Hepatocyte (in vitro differentiated cells): ENCODE measurements at regions not wholly inside any gene's neighbourhood (a gene's known extent, or its start where the extent isn't known, plus 50 kb on each side); places are given as distances from the start of the nearest gene placed in this dataset.

ENCODE experiments used
- DNase-seq: peaks from one replicate; pipeline ENCODE4 v3.0.0-alpha.2; 2016; ENCODE audit warnings: low spot score
- H2AFZ ChIP-seq: fragments of 200-600 bp; sonication (generic); 2 replicates; pipeline ENCODE4 v1.6.0; 2016; ENCODE audit warnings: antibody characterized with exemption, mild to moderate bottlenecking
- H3K27ac ChIP-seq: fragments of 200-600 bp; sonication (generic); 2 replicates; pipeline ENCODE4 v1.5.1; 2016; ENCODE audit warnings: mild to moderate bottlenecking
- H3K27me3 ChIP-seq: fragments of 200-600 bp; sonication (generic); 2 replicates; pipeline ENCODE4 v1.6.1; 2016
- H3K36me3 ChIP-seq: fragments of 200-600 bp; sonication (generic); replicated peaks from 2 replicates; pipeline ENCODE4 v1.5.1; 2016; ENCODE audit warnings: low read depth; ENCODE audit not compliant: insufficient read depth
- H3K4me1 ChIP-seq: fragments of 200-600 bp; sonication (generic); 2 replicates; pipeline ENCODE4 v1.5.1; 2016; ENCODE audit warnings: mild to moderate bottlenecking, moderate library complexity; ENCODE audit not compliant: insufficient read depth
- H3K4me2 ChIP-seq: fragments of 200-600 bp; sonication (generic); 2 replicates; pipeline ENCODE4 v1.6.0; 2016
- H3K4me3 ChIP-seq: fragments of 200-600 bp; sonication (generic); 2 replicates; pipeline ENCODE4 v1.5.1; 2016; ENCODE audit warnings: mild to moderate bottlenecking
- H3K79me2 ChIP-seq: fragments of 200-600 bp; sonication (generic); 2 replicates; pipeline ENCODE4 v1.6.0; 2017; ENCODE audit warnings: mild to moderate bottlenecking
- H3K9me2 ChIP-seq: fragments of 200-600 bp; sonication (generic); replicated peaks from 2 replicates; pipeline ENCODE4 v1.6.0; 2017; ENCODE audit warnings: mild to moderate bottlenecking; ENCODE audit not compliant: insufficient read depth
- H3K9me3 ChIP-seq: fragments of 200-600 bp; sonication (generic); 2 replicates; pipeline ENCODE4 v1.5.1; 2016; ENCODE audit warnings: low read depth, mild to moderate bottlenecking
- H4K20me1 ChIP-seq: fragments of 200-600 bp; sonication (generic); 2 replicates; pipeline ENCODE4 v1.6.0; 2016; ENCODE audit warnings: mild to moderate bottlenecking; ENCODE audit not compliant: insufficient read depth, poor library complexity, severe bottlenecking
- CTCF ChIP-seq: fragments of 200-600 bp; sonication (generic); IDR thresholded peaks from 2 replicates; pipeline ENCODE4 v1.5.1; 2016; ENCODE audit warnings: antibody characterized with exemption, mild to moderate bottlenecking; ENCODE audit not compliant: poor library complexity
- EZH2 ChIP-seq: fragments of 200-600 bp; sonication (generic); IDR thresholded peaks from 2 replicates; pipeline ENCODE4 v1.6.1; 2016; ENCODE audit warnings: antibody characterized with exemption, mild to moderate bottlenecking, borderline replicate concordance
- EZH2phosphoT487 ChIP-seq: fragments of 200-600 bp; sonication (generic); IDR thresholded peaks from one replicate; pipeline ENCODE4 v1.6.1; 2018; ENCODE audit warnings: antibody characterized with exemption, mild to moderate bottlenecking, low read depth, moderate library complexity; ENCODE audit not compliant: unreplicated experiment, severe bottlenecking
- WGBS: methylation state at CpG from one replicate; pipeline ENCODE4 v1.1.6; 2016; ENCODE audit warnings: low lambda C conversion rate; ENCODE audit errors: missing lambda C conversion rate; 5-methylcytosine and 5-hydroxymethylcytosine counted together

GRCh38 chr4:12689457-12689856 is 794.7 kb downstream of the RAB28 start:
- H3K79me2 ChIP-seq, result no peaks in the 10 kb centered on the region
- H3K4me3 ChIP-seq, result no peak overlapping the region
- H3K9me3 ChIP-seq, result no peaks in the 10 kb centered on the region
- H3K27ac ChIP-seq, result no peak overlapping the region
- TF ChIP-seq EZH2phosphoT487, result no peak
- TF ChIP-seq EZH2, result no peak
- TF ChIP-seq CTCF, result no peak
- H3K4me2 ChIP-seq, result no peak overlapping the region
- no peaks in the 10 kb centered on the region for H4K20me1 ChIP-seq
- no peaks in the 10 kb centered on the region for H3K36me3 ChIP-seq
- WGBS, result 91% methylated on average over 2 of the region's 2 CpGs
- no peaks in the 10 kb centered on the region for H3K9me2 ChIP-seq
- H3K4me1 ChIP-seq, result no peaks in the 10 kb centered on the region
- no peak overlapping the region for H2AFZ ChIP-seq
- H3K27me3 ChIP-seq, result no peaks in the 10 kb centered on the region
- no peak for DNase-seq

DNA sequence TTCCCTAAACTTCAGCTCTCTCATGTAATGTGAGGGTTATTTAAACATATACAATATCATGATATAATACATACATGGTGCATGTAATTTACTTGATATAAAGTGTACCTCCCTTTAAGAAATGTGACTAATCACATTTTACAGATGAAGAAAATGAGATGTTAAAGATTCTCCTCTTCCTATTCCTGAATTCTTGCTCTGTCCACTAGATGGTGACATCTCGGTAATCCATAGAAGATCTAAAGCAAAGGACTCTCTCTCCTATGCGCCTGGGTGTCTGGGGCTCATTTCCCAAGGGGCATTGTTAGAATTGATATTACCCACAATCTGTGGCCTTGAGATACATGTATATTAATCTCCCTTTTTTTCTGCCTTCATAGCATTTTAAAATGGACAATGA is 804.9 kb downstream of the RAB28 start:
- no peak for DNase-seq
- TF ChIP-seq CTCF (peak; percentile 34), EZH2 (no peak)
- H3K4me3 ChIP-seq, result no peak overlapping the region
- H3K9me3 ChIP-seq, result no peaks in the 10 kb centered on the region
- no peak overlapping the region for H2AFZ ChIP-seq
- no peak overlapping the region for H3K27ac ChIP-seq
- H3K4me2 ChIP-seq, result no peak overlapping the region
- no peaks in the 10 kb centered on the region for H4K20me1 ChIP-seq
- 33% methylated on average over 2 of the region's 2 CpGs for WGBS
- no peaks in the 10 kb centered on the region for H3K36me3 ChIP-seq
- no peaks in the 10 kb centered on the region for H3K79me2 ChIP-seq
- H3K27me3 ChIP-seq, result no peaks in the 10 kb centered on the region
- no peaks in the 10 kb centered on the region for H3K4me1 ChIP-seq
- H3K9me2 ChIP-seq, result no peaks in the 10 kb centered on the region

GRCh38 chr4:12674184-12674583 is 810.0 kb downstream of the RAB28 start:
- no peaks in the 10 kb centered on the region for H4K20me1 ChIP-seq
- H3K36me3 ChIP-seq, result no peaks in the 10 kb centered on the region
- H3K4me1 ChIP-seq, result no peaks in the 10 kb centered on the region
- H3K9me2 ChIP-seq, result no peaks in the 10 kb centered on the region
- no peak for DNase-seq
- H3K9me3 ChIP-seq, result no peaks in the 10 kb centered on the region
- H3K27ac ChIP-seq, result no peak overlapping the region
- no peak overlapping the region for H3K4me3 ChIP-seq
- no peak overlapping the region for H3K4me2 ChIP-seq
- H3K27me3 ChIP-seq, result no peaks in the 10 kb centered on the region
- H3K79me2 ChIP-seq, result no peaks in the 10 kb centered on the region
- H2AFZ ChIP-seq, result no peak overlapping the region
- TF ChIP-seq CTCF, result no peak
- TF ChIP-seq EZH2, result no peak
- no peak for TF ChIP-seq EZH2phosphoT487

DNA sequence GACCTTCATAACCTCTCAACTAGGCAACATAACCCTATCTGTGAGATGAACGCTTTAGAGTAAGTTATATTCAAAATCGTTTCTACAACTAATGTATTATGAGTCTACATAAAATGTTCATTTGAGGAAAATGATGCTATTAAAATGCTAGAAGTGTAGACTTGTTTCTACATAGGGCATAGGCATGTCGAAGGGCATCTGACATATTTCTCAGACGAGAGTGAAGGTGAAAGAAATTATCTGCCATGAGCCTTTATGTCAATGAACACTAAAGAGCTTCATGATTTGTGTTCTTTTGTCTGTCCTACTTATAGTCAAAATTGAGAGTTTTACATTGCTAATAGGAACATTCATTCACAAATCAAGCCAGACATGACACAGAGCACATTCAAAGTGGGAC is 811.8 kb downstream of the RAB28 start:
- Histone ChIP-seq H3K4me2 (no peak overlapping the region), H3K4me1 (no peaks in the 10 kb centered on the region), H3K9me3 (no peaks in the 10 kb centered on the region), H3K9me2 (no peaks in the 10 kb centered on the region), H3K27ac (no peak overlapping the region), H3K4me3 (no peak overlapping the region), H2AFZ (no peak overlapping the region), H3K27me3 (no peaks in the 10 kb centered on the region), H4K20me1 (no peaks in the 10 kb centered on the region), H3K79me2 (no peaks in the 10 kb centered on the region), H3K36me3 (no peaks in the 10 kb centered on the region)
- WGBS, result 76% methylated on average over 4 of the region's 4 CpGs
- no peak for DNase-seq
- TF ChIP-seq EZH2phosphoT487, result no peak
- TF ChIP-seq CTCF, result no peak
- no peak for TF ChIP-seq EZH2
